ENCODE measurements at regions not wholly inside any gene's neighbourhood (a gene's known extent, or its start where the extent isn't known, plus 50 kb on each side); places are given as distances from the start of the nearest gene placed in this dataset.

GRCh38 chr12:98085046-98085755, 430.2 kb upstream of the TMPO start:
- H3K9me3 ChIP-seq (ENCODE audit: control insufficient read depth, insufficient read depth, low read length), result no peaks in the 10 kb centered on the region
- H3K4me3 Mint-ChIP-seq, result no peak overlapping the region

DNA sequence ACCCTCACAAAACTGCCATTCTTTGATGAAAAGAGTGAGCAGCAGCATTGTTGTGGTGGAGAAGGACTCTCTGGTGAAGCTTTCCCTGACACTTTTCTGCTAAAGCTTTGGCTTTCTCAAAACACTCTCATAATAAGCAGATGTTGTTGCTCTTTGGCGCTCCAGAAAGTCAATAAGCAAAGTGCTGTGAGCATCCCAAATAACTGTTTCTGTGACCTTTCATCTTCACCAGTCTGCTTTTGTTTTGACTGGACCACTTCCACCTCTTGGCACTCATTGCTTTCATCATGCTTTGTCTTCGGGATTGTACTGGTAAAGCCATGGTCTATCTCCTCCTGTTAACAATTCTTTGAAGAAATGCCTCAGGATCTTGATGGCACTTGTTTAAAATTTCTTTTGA, 424.7 kb upstream of the TMPO start:
- Mint-ChIP-seq H3K4me3 (no peak overlapping the region), H3K4me1 (no peaks in the 10 kb centered on the region), H3K27me3 (ENCODE audit: low read depth in 2 of 2) (peaks cover 0 to 8% of the 10 kb centered on the region in 2 donors), H3K36me3 (no peaks in the 10 kb centered on the region), H3K27ac (no peak overlapping the region), H3K9me3 (peaks cover 0 to 4% of the 10 kb centered on the region in 2 donors)
- intact Hi-C loops (cut with micrococcal nuclease), result no loop called here
- Histone ChIP-seq H3K4me1 (ENCODE audit: control insufficient read depth, insufficient read depth, low read length) (no peaks in the 10 kb centered on the region), H3K27me3 (ENCODE audit: control insufficient read depth, insufficient read depth, low read length) (no peaks in the 10 kb centered on the region), H3K27ac (ENCODE audit: low read length) (no peak overlapping the region), H3K4me3 (ENCODE audit: low read length) (no peak overlapping the region), H3K36me3 (ENCODE audit: control insufficient read depth, insufficient read depth, low read length) (no peaks in the 10 kb centered on the region), H3K9me3 (ENCODE audit: control insufficient read depth, insufficient read depth, low read length) (no peaks in the 10 kb centered on the region)
- 75% methylated on average over 2 of the region's 2 CpGs for WGBS (ENCODE audit: insufficient coverage)
- ATAC-seq (no peak), DNase-seq (no peak)
- no peak for TF ChIP-seq CTCF (IDR thresholded peaks at IDR 0.05)

More at GRCh38 chr12:98085046-98085755, 430.2 kb upstream of the TMPO start:
- Mint-ChIP-seq H3K27me3 (ENCODE audit: low read depth in 2 of 2) (peaks cover 0 to 8% of the 10 kb centered on the region in 2 donors), H3K36me3 (no peaks in the 10 kb centered on the region), H3K9me3 (peaks cover 3 to 6% of the 10 kb centered on the region in 2 donors), H3K4me1 (no peaks in the 10 kb centered on the region), H3K27ac (no peak overlapping the region)
- ATAC-seq, result no peak
- TF ChIP-seq CTCF (IDR thresholded peaks at IDR 0.05), result no peak
- Histone ChIP-seq H3K4me1 (ENCODE audit: control insufficient read depth, insufficient read depth, low read length) (no peaks in the 10 kb centered on the region), H3K27ac (ENCODE audit: low read length) (no peak overlapping the region), H3K36me3 (ENCODE audit: control insufficient read depth, insufficient read depth, low read length) (no peaks in the 10 kb centered on the region), H3K4me3 (ENCODE audit: low read length) (no peak overlapping the region), H3K27me3 (ENCODE audit: control insufficient read depth, insufficient read depth, low read length) (no peaks in the 10 kb centered on the region)
- intact Hi-C loops (cut with micrococcal nuclease), result no loop called here
- DNase-seq, result no peak
- 55% methylated on average over 2 of the region's 3 CpGs for WGBS (ENCODE audit: insufficient coverage)

DNA sequence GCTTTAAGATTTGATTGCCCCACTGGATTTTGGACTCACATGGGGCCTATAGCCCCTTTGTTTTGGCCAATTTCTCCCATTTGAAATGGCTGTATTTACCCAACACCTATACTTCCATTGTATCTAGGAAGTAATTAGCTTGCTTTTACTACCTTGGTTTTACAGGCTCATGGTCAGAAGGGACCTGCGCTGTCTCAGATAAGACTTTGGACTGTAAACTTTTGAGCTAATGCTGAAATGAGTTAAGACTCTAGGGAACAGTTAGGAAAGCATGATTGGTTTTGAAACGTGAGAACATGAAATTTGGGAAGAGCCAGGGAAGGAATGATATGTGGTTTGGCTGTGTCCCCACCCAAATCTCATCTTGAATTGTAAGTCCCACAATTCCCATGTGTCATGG, 419.0 kb upstream of the TMPO start:
- H3K9me3 Mint-ChIP-seq, result peaks cover 2 to 5% of the 10 kb centered on the region in 2 donors
- no peak for TF ChIP-seq CTCF (IDR thresholded peaks at IDR 0.05)
- WGBS (ENCODE audit: insufficient coverage), result 88% methylated on average over 2 of the region's 2 CpGs
- no peaks in the 10 kb centered on the region for H3K27me3 ChIP-seq (ENCODE audit: control insufficient read depth, insufficient read depth, low read length)
- no peaks in the 10 kb centered on the region for H3K4me1 ChIP-seq (ENCODE audit: control insufficient read depth, insufficient read depth, low read length)
- H3K4me1 Mint-ChIP-seq, result no peaks in the 10 kb centered on the region
- H3K4me3 ChIP-seq (ENCODE audit: low read length), result no peak overlapping the region
- H3K27me3 Mint-ChIP-seq (ENCODE audit: low read depth in 2 of 2), result no peaks in the 10 kb centered on the region
- DNase-seq (no peak), ATAC-seq (no peak)
- no peak overlapping the region for H3K4me3 Mint-ChIP-seq
- no peak overlapping the region for H3K27ac ChIP-seq (ENCODE audit: low read length)
- no peaks in the 10 kb centered on the region for H3K36me3 Mint-ChIP-seq
- no peaks in the 10 kb centered on the region for H3K36me3 ChIP-seq (ENCODE audit: control insufficient read depth, insufficient read depth, low read length)
- H3K9me3 ChIP-seq (ENCODE audit: control insufficient read depth, insufficient read depth, low read length), result no peaks in the 10 kb centered on the region
- H3K27ac Mint-ChIP-seq, result no peak overlapping the region
- intact Hi-C loops (cut with micrococcal nuclease), result no loop called here
